PC-3 (cell line): ENCODE measurements at regions not wholly inside any gene's neighbourhood (a gene's known extent, or its start where the extent isn't known, plus 50 kb on each side); places are given as distances from the start of the nearest gene placed in this dataset.

ENCODE experiments used
- ATAC-seq: fragments of 200-7000 bp; cut with Tn5 transposase; 2 replicates; pipeline ENCODE4 v1.9.1; 2020; ENCODE audit warnings: mild to moderate bottlenecking, moderate library complexity
- BruUV-seq: library from RNA; stranded (reverse); fragments of 400-500 nt; replicated peaks from 2 replicates; lab custom pipeline; 2021; lab: Mats Ljungman, UMichigan
- CTCF ChIA-PET: fragments of 300-600 bp; sonication (Branson Sonifier 250); formaldehyde crosslinking; loops from one replicate; lab custom pipeline; 2022; ENCODE audit warnings: antibody characterized with exemption; lab: Charles Lee
- POLR2A ChIA-PET: fragments of 300-600 bp; sonication (Branson Sonifier 250); formaldehyde crosslinking; loops from one replicate; lab custom pipeline; 2022; ENCODE audit warnings: antibody characterized with exemption; ENCODE audit not compliant: unreplicated experiment; lab: Charles Lee
- DNase-seq: peaks from one replicate; pipeline ENCODE4 v3.0.0-alpha.2; 2015
- H2AFZ ChIP-seq: fragments of 300-600 bp; sonication (generic); 2 replicates; pipeline ENCODE4 v1.6.0; 2016; ENCODE audit warnings: antibody characterized with exemption, low read length
- H3F3A ChIP-seq: fragments of 300-600 bp; sonication (generic); one replicate; pipeline ENCODE4 v1.6.0; 2017; ENCODE audit warnings: antibody characterized with exemption, low read length, control low read depth, mild to moderate bottlenecking; ENCODE audit not compliant: unreplicated experiment
- H3K27ac ChIP-seq: fragments of 300-600 bp; sonication (generic); 2 replicates; pipeline ENCODE4 v1.5.1; 2016; ENCODE audit warnings: mild to moderate bottlenecking, low read length
- H3K27me3 ChIP-seq: fragments of 300-600 bp; sonication (generic); 2 replicates; pipeline ENCODE4 v1.6.1; 2016; ENCODE audit warnings: low read length, mixed read lengths
- H3K36me3 ChIP-seq: fragments of 300-600 bp; sonication (generic); 2 replicates; pipeline ENCODE4 v1.6.1; 2016; ENCODE audit warnings: low read depth, mixed run types, low read length, mixed read lengths
- H3K4me1 ChIP-seq: fragments of 300-600 bp; sonication (generic); 2 replicates; pipeline ENCODE4 v1.5.1; 2016; ENCODE audit warnings: low read length; ENCODE audit not compliant: insufficient read depth
- H3K4me2 ChIP-seq: fragments of 300-600 bp; sonication (generic); 2 replicates; pipeline ENCODE4 v1.6.0; 2016; ENCODE audit warnings: low read length
- H3K4me3 ChIP-seq: fragments of 300-600 bp; sonication (generic); 2 replicates; pipeline ENCODE4 v1.5.1; 2016; ENCODE audit warnings: mild to moderate bottlenecking, low read length, mixed read lengths
- H3K79me2 ChIP-seq: fragments of 300-600 bp; sonication (generic); 2 replicates; pipeline ENCODE4 v1.6.1; 2017; ENCODE audit warnings: low read length, mixed read lengths
- H3K9ac ChIP-seq: fragments of 300-600 bp; sonication (generic); 2 replicates; pipeline ENCODE4 v1.6.0; 2016; ENCODE audit warnings: mild to moderate bottlenecking, low read length
- H3K9me2 ChIP-seq: fragments of 300-600 bp; sonication (generic); replicated peaks from 2 replicates; pipeline ENCODE4 v1.6.1; 2016; ENCODE audit warnings: mixed run types, low read length, mixed read lengths
- H3K9me3 ChIP-seq: fragments of 300-600 bp; sonication (generic); 2 replicates; pipeline ENCODE4 v1.6.1; 2016; ENCODE audit warnings: low read length, mixed read lengths
- H4K20me1 ChIP-seq: fragments of 300-600 bp; sonication (generic); 2 replicates; pipeline ENCODE4 v1.6.1; 2016; ENCODE audit warnings: low read length, mixed read lengths
- CTCF ChIP-seq: fragments of 300-600 bp; sonication (generic); conservative IDR thresholded peaks from 2 replicates; pipeline ENCODE4 v1.5.1; 2017; ENCODE audit warnings: antibody characterized with exemption, low read depth, mild to moderate bottlenecking, low read length
- EZH2 ChIP-seq: fragments of 300-600 bp; sonication (generic); IDR thresholded peaks from one replicate; pipeline ENCODE4 v1.6.1; 2017; ENCODE audit warnings: antibody characterized with exemption, mild to moderate bottlenecking, low read length; ENCODE audit not compliant: unreplicated experiment
- EZH2phosphoT487 ChIP-seq: fragments of 300-600 bp; sonication (generic); IDR thresholded peaks from 2 replicates; pipeline ENCODE4 v1.6.1; 2018; ENCODE audit warnings: mild to moderate bottlenecking, antibody characterized with exemption, low read length, borderline replicate concordance
- intact Hi-C: fragments of 100-400 bp; cut with micrococcal nuclease; formaldehyde crosslinking; loops from 2 replicates; pipeline ENCODE4 v1.9.0; 2023

GRCh38 chr2:53021292-53021691 lies 746.3 kb upstream of the CHAC2 start:
- Histone ChIP-seq H4K20me1 (no peaks in the 10 kb centered on the region), H3K36me3 (no peaks in the 10 kb centered on the region), H3K4me3 (no peak overlapping the region), H3K9me3 (no peaks in the 10 kb centered on the region), H3K79me2 (no peaks in the 10 kb centered on the region), H3K9ac (no peak overlapping the region), H3K27ac (no peak overlapping the region), H3K4me2 (no peak overlapping the region), H3K4me1 (peaks cover 16% of the 10 kb centered on the region), H3K27me3 (no peaks in the 10 kb centered on the region), H2AFZ (no peak overlapping the region), H3F3A (no peaks in the 10 kb centered on the region), H3K9me2 (no peaks in the 10 kb centered on the region)
- no TSS peak for BruUV-seq
- TF ChIP-seq CTCF (no peak), EZH2phosphoT487 (no peak)
- CTCF ChIA-PET = no interaction called here
- POLR2A ChIA-PET = no interaction called here
- intact Hi-C loops = no loop called here
- peak; percentile 28 for DNase-seq
- ATAC-seq = peak; percentile 76

- H3K4me2 ChIP-seq = no peak overlapping the region
- H3K36me3 ChIP-seq = no peaks in the 10 kb centered on the region
- ChIA-PET CTCF (interaction anchor here (0.6 to 1.9 kb wide), 6 partner anchors 85 to 208 kb away, joined by 3 to 16 read pairs (median 6); no protein-coding TSS in a partner anchor), POLR2A (interaction anchor here (0.5 kb wide), 1 partner anchor 752 kb away, joined by 39 read pairs; no protein-coding TSS in a partner anchor)
- no peaks in the 10 kb centered on the region for H3K9me2 ChIP-seq
- no peaks in the 10 kb centered on the region for H3K27me3 ChIP-seq
- no peaks in the 10 kb centered on the region for H3F3A ChIP-seq
- ATAC-seq (peak; percentile 77), DNase-seq (peak; percentile 47)
- no peaks in the 10 kb centered on the region for H3K79me2 ChIP-seq
- BruUV-seq = no TSS peak
- H3K9me3 ChIP-seq = no peaks in the 10 kb centered on the region
- TF ChIP-seq EZH2phosphoT487 = no peak
- TF ChIP-seq CTCF = peak; percentile 69
- peaks cover 11% of the 10 kb centered on the region for H3K4me1 ChIP-seq
- no peak overlapping the region for H3K27ac ChIP-seq
- no peak overlapping the region for H3K9ac ChIP-seq
- no peak overlapping the region for H2AFZ ChIP-seq
- intact Hi-C loops = loop anchor here (1.0 to 10.0 kb wide), 3 partner anchors 83 to 426 kb away; no protein-coding TSS in a partner anchor
- no peaks in the 10 kb centered on the region for H4K20me1 ChIP-seq
- H3K4me3 ChIP-seq = no peak overlapping the region
Measured at GRCh38 chr2:53018825-53019425, 748.7 kb upstream of the CHAC2 start.

- Histone ChIP-seq H3K9me3 (no peaks in the 10 kb centered on the region), H3K36me3 (no peaks in the 10 kb centered on the region), H3K4me2 (no peak overlapping the region), H3K4me1 (no peaks in the 10 kb centered on the region), H3K27me3 (no peaks in the 10 kb centered on the region), H3K9me2 (no peaks in the 10 kb centered on the region), H3K4me3 (no peak overlapping the region), H3K79me2 (no peaks in the 10 kb centered on the region), H3F3A (no peaks in the 10 kb centered on the region), H3K9ac (no peak overlapping the region), H4K20me1 (no peaks in the 10 kb centered on the region), H2AFZ (no peak overlapping the region), H3K27ac (no peak overlapping the region)
- DNase-seq (no peak), ATAC-seq (no peak)
- TF ChIP-seq EZH2 = no peak
- TF ChIP-seq EZH2phosphoT487 = no peak
- no peak for TF ChIP-seq CTCF
- no TSS peak for BruUV-seq
- intact Hi-C loops = no loop called here
- CTCF ChIA-PET = no interaction called here
- POLR2A ChIA-PET = no interaction called here
Measured at GRCh38 chr2:53006980-53007379, 760.6 kb upstream of the CHAC2 start.
